ENCODE measurements at regions not wholly inside any gene's neighbourhood (a gene's known extent, or its start where the extent isn't known, plus 50 kb on each side); places are given as distances from the start of the nearest gene placed in this dataset.
"Not testable (repeated sequence)": the region's sequence is repeated elsewhere in the genome, so short reads cannot be mapped to it uniquely, and the experiment has no call there.

DNA sequence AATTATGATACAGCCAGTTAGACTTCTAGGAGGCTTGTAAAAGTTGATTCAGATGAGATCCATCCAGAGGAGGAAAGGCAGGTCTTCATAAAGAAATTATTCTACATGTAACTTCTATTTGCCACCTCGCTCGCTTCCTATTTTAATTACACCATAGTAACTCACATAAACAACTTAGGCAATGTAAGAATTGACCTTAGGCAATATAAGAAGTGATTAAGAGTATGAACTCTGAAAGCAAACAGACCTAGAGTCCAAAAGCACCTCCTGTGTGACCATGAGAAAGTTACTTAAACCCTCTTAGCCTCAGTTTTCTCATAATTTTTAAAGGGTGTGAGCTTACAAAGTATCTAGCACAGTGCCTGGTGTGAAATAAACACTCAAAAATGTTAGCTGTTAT is 192.7 kb upstream of the NFIA start:
- DNase-seq (ENCODE audit: low read depth in 2 of 2) = no peak

DNA sequence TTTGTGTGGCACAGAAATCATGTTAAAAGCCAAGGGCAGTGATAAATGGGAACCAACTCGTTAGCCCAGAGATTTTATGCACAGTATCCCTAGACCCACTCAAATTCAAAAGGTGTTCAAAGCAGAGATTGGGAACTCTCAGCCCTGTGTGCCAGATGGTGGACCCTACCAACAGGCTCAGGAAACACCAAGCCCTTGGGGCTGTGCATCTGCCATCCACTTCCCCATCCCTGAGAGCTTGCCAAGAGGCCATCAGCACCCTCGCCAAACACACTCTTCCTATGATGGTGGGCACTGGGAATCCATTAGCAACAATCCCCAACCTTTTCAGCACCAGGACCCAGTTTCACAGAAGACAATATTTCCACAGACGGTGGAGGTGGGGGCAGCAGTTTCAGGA is 194.2 kb upstream of the NFIA start:
- DNase-seq (ENCODE audit: low read depth in 2 of 2) = no peak

DNA sequence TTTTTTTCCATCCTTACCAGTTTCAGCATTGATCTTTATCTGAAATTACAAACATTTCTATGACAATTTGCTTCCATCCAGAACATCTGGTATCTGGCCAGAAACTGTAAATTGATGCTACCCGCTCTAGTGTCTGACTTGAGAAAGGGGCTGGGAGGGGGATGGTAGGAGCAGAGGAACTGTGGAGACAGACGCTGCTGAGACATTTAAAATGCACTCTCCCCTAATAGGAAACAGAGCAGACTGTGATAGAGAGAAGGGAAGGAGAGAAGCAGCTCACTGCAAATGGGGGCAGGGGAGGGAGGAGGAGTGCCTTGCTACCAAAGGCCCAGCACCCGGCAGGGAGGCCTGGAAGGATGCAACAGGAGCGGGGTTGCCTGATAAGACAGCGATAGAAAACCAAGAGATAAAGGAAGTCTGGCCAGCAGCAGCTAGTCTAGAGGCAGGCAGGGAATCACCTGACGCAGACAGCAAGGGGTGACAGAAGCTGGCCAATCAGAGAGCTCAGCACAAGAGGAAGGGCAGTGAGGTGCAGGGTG is 195.5 kb upstream of the NFIA start:
- DNase-seq (ENCODE audit: low read depth in 2 of 2) = no peak

DNA sequence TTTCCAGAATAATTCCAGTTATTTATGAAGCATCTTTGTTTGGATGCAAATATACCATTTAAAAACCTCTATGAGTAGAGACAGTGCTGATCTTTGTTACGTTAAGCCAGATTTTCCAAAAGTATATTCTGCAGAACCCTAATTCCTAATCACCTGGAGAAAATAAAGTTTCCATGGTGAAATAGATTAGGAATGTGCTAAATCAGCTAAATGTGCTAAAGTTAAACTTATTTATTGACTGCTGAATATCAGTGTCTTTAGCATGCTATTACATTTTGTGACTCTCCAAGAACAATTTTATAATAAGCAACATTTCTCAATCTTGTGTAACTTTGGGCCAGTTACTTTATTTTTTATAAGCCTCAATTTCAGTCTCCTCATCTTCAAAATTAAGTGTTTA is 196.3 kb upstream of the NFIA start:
- DNase-seq (ENCODE audit: low read depth in 2 of 2) = no peak

DNA sequence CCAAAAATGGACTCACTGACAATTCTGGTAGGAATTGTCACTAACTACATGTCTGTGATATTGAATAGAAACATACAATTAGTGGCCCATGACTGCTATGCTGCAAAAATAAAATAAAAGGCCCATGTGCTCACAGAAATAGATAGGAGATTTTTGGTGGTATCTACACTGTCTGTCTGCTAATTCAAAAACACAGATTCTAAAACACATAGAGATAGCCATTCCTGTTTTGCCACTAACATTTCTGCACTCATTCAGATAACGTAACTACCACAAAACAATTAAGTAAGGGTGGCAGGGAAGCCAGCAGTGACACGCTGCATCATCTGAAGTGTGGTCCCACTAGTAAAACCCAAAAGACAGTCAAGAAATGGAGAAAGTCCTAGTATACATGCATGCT is 202.2 kb upstream of the NFIA start:
- no peak for DNase-seq (ENCODE audit: low read depth in 2 of 2)

DNA sequence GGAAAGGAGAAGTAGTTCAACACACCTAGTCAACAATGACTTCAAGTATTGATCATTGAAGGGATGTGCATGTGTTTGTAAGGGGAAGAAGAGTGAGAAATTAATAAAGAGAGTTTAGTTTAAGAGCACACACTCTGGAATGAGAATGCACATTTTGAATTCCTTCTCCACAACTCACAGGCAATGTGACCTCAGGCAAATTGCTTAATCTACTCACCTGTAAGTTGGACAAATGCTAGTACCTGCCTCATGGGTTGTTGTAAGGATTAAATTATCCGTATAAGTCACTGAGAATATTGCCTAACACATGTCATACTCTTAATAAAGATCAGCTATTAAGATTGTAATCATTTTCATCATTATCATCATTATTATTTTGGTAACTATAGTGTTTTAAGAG is 204.0 kb upstream of the NFIA start:
- no peak for DNase-seq (ENCODE audit: low read depth in 2 of 2)

GRCh38 chr1:60877376-60877775 is 205.0 kb upstream of the NFIA start:
- no peak for DNase-seq (ENCODE audit: low read depth in 2 of 2)

DNA sequence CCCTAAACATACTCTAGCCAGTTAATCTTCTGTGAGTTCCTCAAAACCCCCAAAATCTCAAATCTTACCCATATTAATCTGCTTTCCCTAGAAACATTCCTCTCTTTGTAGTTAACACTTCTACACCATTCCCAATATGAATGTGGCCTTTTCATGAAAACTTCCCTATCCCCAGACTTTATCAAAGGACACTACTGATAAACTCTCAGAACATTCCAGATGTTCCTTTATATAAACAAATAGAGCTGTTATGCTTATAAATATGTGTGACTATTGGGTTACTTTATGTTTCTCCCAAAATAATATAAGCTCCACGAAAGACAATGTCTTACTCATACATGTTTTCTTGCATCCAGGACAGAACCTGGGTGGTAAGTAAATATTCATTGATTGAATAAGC is 205.4 kb upstream of the NFIA start:
- DNase-seq (ENCODE audit: low read depth in 2 of 2) = no peak

- DNase-seq (ENCODE audit: low read depth in 2 of 2) = no peak
Observed at GRCh38 chr1:60875138-60875537, 207.2 kb upstream of the NFIA start.

- DNase-seq (ENCODE audit: low read depth in 2 of 2) = no peak
Observed at GRCh38 chr1:60874718-60875117, 207.6 kb upstream of the NFIA start.

GRCh38 chr1:60873396-60873795 is 209.0 kb upstream of the NFIA start:
- DNase-seq (ENCODE audit: low read depth in 2 of 2) = not testable (repeated sequence)

GRCh38 chr1:60872426-60873054 is 209.8 kb upstream of the NFIA start:
- no peak for DNase-seq (ENCODE audit: low read depth in 2 of 2)

DNA sequence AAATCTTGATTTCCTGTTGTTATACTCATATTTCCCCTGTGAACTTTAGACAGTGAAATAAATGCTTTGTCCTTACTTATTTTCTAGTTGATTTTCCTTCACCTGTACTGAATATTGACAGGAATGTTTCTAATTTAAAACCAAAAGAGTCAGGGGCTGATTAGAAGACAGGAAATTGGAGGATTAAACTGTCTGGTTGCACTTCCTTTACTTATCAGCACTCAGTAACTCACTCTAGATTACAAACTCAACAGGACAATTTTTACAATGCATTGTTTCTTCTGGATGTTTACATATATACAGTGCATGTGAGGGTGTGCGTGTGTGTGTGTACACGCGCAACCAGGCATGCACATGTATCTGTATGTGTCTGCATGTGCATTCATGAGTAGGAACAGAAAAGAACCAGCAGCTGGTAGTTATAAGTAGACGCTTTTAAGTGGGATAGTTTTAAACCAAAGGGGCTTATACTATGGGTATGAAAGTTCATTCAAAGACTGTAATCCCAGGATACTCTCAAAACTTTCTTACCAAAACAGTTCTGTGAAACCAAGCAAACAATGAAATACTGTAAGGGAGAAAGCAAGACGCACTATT is 212.0 kb upstream of the NFIA start:
- no peak for DNase-seq (ENCODE audit: low read depth in 2 of 2)

DNA sequence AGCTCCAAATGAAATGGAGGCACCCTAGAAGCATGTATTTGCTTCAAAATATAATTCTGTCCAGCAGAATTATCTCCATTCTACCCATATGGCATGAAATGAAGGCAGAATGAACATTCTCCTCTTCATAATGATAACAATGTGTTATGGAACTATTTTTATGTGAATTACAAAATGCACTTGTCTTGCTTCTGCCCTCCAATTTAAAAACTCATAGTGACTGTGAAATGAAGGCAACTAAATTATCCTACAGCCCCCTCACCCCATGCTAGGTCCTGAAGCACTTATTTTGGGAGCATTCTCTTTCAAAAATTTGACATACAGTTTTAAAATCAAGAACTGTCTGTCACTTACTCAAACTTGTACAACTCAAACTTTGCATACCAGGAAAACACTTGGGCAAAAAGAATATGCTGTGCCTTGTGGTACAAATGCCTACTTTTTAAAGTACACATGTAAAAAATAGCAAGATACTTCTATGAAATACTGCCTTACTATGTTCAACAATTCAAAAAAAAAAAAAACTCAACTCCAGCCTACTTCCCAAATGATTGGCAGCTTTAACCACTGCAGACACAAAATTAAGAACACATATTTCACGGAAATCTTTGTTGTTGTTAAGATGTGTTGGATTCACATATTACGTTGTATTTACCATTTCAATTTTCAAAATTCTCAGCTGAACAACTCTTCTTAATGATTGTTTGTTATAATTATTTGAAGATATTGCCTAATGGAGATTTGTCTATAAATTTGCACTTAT is 213.3 kb upstream of the NFIA start:
- DNase-seq (ENCODE audit: low read depth in 2 of 2) = no peak

- DNase-seq (ENCODE audit: low read depth in 2 of 2) = no peak
Observed at GRCh38 chr1:60867782-60868181, 214.6 kb upstream of the NFIA start.

GRCh38 chr1:60866917-60867531 is 215.3 kb upstream of the NFIA start:
- no peak for DNase-seq (ENCODE audit: low read depth in 2 of 2)

DNA sequence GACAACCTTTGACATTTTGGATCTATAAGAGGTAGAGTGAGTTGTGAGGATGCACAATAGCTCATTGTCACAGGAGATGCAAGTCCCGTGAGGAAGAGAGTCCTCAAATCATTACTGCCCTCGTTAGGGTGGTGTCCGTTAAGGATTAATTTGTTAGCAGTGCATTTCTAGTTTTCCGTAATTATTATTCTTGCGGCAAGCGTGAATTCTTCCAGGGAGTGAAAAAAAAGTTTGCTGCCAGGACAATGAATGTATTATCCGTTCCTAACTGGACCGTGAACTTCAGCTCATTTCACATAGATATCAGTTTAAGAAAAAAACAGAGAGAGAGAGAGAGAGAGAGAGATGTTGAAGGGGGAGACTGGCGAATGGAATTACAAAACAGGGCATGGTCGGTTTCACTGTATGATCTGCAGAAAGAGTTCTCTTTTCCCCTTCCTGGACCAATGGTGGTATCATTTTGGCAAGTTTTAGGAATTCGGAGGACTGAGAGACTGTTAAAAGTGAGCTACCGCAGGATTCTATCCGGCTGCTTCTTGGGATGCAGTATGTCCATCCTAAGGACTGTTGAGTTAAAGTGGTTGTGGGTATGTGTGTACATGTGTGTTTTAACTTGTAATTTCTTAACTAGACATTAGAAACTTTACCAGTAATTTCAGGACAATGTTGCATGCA is 216.0 kb upstream of the NFIA start:
- no peak for DNase-seq (ENCODE audit: low read depth in 2 of 2)

GRCh38 chr1:60865166-60865565 is 217.2 kb upstream of the NFIA start:
- DNase-seq (ENCODE audit: low read depth in 2 of 2) = no peak

DNA sequence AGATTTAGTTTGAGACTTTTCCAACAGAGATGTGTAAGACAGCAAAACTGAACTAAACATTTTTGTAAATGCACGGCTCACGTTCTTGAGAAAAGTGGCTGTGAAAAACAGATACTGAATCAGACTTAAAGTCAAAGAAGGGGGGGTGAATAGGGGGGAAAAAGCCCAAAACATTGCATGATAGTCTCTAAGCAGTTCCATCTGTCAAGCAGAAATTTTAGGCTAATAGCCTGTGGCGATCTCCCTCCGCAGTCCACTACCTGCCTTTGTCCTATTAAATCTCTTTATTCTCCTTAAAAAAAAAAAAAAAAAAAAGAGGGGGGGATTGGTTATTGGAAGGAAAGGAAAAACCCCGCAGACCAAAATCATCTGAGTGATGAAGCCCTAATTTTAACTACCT is 217.6 kb upstream of the NFIA start:
- no peak for DNase-seq (ENCODE audit: low read depth in 2 of 2)

- no peak for DNase-seq (ENCODE audit: low read depth in 2 of 2)
Observed at GRCh38 chr1:60863131-60863530, 219.2 kb upstream of the NFIA start.

DNA sequence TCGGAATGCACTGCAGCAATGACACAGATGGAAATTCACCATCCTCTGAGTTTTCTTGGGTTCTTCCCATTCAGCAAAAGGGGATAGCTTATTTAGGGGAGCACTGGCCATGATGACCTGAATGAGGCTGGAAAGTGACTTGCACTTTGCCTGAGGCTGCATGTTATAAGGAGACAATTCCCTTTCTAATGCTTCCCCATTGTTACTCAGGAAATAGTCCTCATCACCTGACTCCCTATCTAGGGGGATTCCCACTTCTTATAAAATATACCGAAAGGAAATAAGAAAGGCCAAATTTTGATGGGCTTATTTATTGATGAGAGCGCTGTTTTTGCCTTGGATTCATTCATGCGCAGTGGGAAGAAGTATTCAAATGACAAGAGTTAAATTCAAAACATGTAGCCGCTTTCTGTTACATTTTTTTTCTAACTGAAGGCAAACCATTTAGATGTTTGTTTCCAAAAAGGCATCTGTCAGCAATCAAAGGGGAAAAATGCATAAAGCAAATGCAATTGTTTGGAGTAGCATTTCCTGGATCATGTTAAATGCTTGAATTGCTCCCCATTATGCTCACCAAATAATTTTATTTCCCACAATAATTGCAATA is 220.3 kb upstream of the NFIA start:
- DNase-seq (ENCODE audit: low read depth in 2 of 2) = no peak

DNA sequence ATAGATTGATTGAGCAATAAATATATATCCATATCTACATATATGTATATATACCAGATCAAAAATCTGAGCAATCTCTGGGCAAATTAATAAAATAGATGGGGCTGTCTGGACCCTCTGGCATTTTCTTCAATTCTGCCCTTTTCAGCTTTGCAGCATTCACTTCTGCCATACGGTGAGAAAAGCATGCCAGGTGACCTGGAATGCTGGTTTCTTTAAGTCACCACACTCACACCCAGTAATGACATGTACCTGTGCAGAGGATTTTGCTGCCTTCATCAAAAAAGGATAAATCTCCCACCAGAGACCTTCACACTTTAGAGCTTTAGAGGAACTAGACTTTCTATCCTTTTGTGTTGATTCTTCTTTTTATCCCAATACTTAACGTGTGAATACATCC is 223.2 kb upstream of the NFIA start:
- no peak for DNase-seq (ENCODE audit: low read depth in 2 of 2)

Measured in stimulated activated CD4-positive, alpha-beta T cell treated with anti-CD3 and anti-CD28 coated beads, Interleukin-1b, Interleukin-23, amount 100 ng/mL, for 4 hours (primary cell).